ENCODE measurements at regions not wholly inside any gene's neighbourhood (a gene's known extent, or its start where the extent isn't known, plus 50 kb on each side); places are given as distances from the start of the nearest gene placed in this dataset.

DNA sequence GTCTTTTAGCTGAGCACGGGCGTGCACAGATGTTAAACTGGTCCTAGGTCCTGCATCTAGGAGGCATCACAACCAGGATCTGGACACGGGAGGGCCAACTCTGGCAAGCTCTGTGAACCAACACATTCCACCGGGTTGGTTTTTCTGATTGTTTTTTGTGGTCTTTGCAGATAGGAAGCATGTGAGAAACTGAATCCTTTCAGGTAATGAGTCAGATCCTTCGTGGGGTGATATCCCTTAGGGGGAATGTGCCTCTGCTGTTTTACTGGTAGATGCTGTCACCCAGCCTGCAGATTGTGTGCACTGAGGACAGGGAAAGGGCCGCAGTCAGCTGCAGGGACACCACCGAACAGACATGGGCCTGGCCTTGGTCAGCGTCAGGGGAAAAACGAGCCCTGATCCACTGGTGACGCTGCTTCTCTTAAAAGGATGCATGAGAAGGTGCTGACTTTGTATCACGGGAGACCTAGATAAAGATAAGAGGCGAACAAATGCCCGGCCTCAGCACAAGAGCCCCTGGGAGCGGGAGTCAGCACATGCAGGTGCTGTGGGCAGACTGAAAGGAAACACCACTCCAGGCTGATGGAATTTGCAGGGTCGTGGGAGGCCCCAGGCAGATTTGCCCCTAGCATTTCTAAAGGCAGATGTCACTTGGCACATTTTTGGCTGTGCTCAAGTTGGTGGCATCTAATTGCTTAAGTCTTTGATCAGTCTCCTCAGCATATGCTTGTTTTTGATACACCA is 51.1 kb downstream of the DOP1B start:
- peak; percentile 58 for DNase-seq (ENCODE audit: low read depth)

DNA sequence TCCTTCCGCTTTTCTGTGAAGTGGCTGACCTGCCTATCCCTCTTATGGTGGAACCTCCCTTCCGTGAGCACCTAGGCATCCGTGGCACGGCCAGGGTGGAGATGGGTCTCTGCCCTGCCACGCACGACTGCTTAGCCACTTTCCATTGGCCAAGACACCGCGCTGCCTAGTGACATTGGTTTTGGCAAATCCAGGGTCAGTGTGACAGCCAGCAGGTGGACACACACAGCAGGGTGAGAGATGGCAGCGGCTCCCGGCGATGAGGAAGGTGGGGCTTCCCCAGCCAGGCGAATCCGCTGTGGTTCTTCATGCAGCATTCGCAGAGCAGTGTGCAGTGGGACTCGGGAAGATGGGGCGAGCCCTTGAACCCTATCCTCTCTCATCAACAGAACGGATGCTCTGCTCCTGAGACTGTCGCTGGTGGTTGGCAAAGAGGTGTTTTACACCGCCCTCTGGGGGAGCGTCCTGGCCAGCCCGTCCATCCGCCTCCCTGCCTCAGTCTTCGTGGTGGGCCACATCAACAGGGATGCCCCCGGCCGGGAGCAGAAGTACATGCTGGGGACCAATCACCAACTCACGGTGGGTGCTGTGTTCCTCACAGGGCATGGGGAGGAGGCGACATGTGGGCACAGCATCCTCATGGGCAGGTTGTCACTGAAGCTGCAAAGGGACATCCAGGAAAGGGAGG is 51.8 kb downstream of the DOP1B start:
- no peak overlapping the region for H3K4me3 ChIP-seq (ENCODE audit: low read depth, low read length)
- in situ Hi-C loops (cut with HindIII; ENCODE audit: low sequenced_read_pairs), result no loop called here
- TF ChIP-seq, protein P1, sequence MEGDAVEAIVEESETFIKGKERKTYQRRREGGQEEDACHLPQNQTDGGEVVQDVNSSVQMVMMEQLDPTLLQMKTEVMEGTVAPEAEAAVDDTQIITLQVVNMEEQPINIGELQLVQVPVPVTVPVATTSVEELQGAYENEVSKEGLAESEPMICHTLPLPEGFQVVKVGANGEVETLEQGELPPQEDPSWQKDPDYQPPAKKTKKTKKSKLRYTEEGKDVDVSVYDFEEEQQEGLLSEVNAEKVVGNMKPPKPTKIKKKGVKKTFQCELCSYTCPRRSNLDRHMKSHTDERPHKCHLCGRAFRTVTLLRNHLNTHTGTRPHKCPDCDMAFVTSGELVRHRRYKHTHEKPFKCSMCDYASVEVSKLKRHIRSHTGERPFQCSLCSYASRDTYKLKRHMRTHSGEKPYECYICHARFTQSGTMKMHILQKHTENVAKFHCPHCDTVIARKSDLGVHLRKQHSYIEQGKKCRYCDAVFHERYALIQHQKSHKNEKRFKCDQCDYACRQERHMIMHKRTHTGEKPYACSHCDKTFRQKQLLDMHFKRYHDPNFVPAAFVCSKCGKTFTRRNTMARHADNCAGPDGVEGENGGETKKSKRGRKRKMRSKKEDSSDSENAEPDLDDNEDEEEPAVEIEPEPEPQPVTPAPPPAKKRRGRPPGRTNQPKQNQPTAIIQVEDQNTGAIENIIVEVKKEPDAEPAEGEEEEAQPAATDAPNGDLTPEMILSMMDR (IDR thresholded peaks at IDR 0.05; ENCODE audit: low read depth, low read length, missing control alignments), result no peak
- no peak for DNase-seq (ENCODE audit: low read depth)

More for the DNA sequence above, 51.1 kb downstream of the DOP1B start:
- in situ Hi-C loops (cut with HindIII; ENCODE audit: low sequenced_read_pairs), result no loop called here
- no peak overlapping the region for H3K4me3 ChIP-seq (ENCODE audit: low read depth, low read length)
- TF ChIP-seq, protein P1 (IDR thresholded peaks at IDR 0.05; ENCODE audit: low read depth, low read length, missing control alignments), result no peak

DNA sequence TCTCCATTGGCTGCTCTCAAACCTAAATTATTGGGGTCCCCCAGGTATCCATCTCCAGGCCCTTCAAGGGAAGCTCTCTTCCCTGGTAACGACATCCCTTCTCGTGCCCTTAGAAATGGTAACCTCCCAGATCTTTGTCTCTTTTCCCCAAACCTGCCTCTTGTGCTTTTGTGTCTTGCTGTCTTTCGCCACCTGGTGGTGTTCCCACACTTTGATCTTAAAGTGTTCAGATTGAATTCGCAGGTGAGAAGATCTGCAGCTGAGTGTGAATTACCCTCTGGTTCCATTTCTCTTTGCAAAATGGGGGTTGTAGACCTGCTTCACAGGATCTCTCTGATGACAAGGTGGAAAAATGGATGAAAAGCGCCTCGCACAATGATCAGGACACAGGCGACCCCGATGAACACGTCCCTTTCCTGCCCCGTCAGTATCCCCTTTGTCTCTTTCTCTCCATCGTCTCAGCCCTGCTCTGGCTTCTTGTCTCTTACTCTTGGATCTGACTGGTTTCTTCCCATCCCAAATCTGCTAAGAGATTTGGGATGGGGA is 53.1 kb downstream of the DOP1B start:
- TF ChIP-seq, protein P1 (IDR thresholded peaks at IDR 0.05; ENCODE audit: low read depth, low read length, missing control alignments), result peak; percentile 64
- peak; percentile 63 for DNase-seq (ENCODE audit: low read depth)
- H3K4me3 ChIP-seq (ENCODE audit: low read depth, low read length), result no peak overlapping the region
- in situ Hi-C loops (cut with HindIII; ENCODE audit: low sequenced_read_pairs), result no loop called here

DNA sequence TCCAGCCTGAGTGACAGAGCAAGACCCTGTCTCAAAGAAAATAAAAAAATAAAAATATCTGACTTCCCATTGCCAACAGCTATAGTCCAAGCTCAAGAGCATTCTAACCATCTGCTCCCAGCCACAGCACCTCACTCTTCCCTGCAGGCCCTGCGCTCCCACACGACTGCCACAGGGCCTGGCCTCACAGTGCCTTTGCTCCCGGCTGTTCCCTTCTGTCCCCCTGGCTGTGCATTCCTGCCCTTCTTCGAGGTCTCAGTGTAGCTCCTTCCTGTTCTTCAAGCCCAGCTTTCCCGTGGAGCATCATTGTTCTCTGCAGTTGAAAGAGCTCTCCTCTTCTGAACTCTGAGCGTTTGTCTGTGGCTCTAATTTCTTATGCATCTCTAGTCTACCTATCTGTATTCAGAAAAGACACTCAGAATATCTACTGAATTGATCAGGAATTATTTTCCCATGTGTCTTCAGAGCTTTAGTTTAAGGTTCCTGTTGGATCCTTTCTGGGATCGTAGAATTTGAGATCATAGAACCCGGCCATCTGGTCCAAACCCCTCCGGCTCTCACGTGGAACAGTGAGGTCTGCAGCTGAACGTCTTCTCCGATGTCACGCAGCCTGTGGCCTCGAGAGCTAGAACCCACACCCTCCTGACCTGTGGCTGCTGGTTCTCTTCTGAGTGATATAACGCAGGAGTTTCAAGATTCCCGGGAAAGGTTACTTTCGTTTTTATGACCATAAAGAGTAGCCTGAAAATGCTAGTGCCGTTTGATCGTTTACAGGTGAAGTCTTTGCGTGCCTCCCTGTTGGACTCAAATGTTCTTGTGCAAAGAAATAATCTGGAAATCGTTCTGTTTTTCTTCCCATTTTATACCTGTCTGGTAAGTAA is 54.4 kb downstream of the DOP1B start:
- in situ Hi-C loops (cut with HindIII; ENCODE audit: low sequenced_read_pairs), result no loop called here
- H3K4me3 ChIP-seq (ENCODE audit: low read depth, low read length), result no peak overlapping the region
- TF ChIP-seq, protein P1 (IDR thresholded peaks at IDR 0.05; ENCODE audit: low read depth, low read length, missing control alignments), result no peak
- DNase-seq (ENCODE audit: low read depth), result no peak

DNA sequence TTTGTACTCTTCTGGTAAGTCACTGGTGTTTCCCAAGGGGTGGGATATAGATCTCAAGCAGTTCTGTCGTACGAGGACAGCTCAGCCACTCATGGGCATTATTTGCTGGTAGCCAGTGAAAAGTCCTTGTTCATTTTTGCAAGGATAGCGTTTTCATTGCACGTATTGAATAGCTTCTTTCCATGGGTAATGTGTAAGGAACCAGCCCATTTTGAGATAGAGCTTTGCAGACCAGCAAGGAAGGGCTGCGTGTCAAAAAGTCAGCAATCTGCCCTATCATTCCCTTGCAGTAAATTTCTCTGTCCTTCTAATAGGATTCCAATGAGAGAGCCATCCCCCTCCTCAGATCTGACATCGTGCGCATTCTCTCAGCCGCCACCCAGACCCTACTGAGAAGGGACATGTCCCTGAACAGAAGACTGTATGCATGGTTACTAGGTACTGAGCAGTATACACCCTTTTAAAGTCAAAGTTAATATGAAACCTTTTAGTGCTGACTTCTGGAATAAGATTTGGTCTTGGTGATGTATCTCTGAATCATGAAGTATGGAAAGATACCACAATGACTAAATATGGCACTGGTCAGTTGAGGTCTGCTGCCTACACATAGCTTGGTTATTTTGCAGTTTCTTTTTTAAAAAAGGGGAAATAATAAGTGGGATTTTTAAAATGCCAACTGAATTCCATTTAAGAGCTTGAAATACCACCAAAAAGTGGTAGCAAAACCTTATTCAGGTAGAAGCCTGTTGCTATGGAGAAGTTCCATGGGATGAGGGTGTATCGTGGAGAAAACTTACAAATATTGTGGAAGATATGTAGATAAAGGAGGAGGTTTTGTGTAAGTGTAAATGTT is 55.3 kb downstream of the DOP1B start:
- H3K4me3 ChIP-seq (ENCODE audit: low read depth, low read length), result no peak overlapping the region
- in situ Hi-C loops (cut with HindIII; ENCODE audit: low sequenced_read_pairs), result no loop called here
- peak; percentile 60 for DNase-seq (ENCODE audit: low read depth)
- TF ChIP-seq, protein P1 (IDR thresholded peaks at IDR 0.05; ENCODE audit: low read depth, low read length, missing control alignments), result no peak
